ENCODE measurements at regions not wholly inside any gene's neighbourhood (a gene's known extent, or its start where the extent isn't known, plus 50 kb on each side); places are given as distances from the start of the nearest gene placed in this dataset.

DNA sequence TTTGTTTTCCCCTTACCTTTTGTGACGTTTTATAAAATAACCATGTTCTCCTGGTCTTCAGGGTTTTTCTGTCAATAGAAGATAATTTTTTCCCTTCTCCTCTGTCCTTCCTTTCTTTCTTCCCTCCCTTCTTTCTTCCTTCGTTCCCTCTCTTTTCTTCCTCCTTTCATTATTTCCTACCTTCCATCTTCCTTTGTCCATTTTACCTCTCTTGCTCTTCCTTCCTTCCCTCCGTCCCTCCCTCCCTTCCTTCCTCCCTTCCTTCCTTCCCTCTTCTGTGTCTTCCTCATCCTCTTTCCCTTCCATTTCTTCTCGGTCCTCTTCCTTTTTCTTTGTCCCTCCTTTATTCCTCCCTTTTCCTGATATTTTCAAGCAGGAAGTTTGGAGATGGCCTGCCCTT is 128.2 kb downstream of the TEX36 start:
- TF ChIP-seq, protein P1, sequence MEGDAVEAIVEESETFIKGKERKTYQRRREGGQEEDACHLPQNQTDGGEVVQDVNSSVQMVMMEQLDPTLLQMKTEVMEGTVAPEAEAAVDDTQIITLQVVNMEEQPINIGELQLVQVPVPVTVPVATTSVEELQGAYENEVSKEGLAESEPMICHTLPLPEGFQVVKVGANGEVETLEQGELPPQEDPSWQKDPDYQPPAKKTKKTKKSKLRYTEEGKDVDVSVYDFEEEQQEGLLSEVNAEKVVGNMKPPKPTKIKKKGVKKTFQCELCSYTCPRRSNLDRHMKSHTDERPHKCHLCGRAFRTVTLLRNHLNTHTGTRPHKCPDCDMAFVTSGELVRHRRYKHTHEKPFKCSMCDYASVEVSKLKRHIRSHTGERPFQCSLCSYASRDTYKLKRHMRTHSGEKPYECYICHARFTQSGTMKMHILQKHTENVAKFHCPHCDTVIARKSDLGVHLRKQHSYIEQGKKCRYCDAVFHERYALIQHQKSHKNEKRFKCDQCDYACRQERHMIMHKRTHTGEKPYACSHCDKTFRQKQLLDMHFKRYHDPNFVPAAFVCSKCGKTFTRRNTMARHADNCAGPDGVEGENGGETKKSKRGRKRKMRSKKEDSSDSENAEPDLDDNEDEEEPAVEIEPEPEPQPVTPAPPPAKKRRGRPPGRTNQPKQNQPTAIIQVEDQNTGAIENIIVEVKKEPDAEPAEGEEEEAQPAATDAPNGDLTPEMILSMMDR (IDR thresholded peaks at IDR 0.05) = no peak
- TF ChIP-seq POLR2A (IDR thresholded peaks at IDR 0.05) = no peak
